Esophagus muscularis mucosa (tissue), 3 donors: ENCODE measurements at regions not wholly inside any gene's neighbourhood (a gene's known extent, or its start where the extent isn't known, plus 50 kb on each side); places are given as distances from the start of the nearest gene placed in this dataset.

ENCODE experiments used
- POLR2AphosphoS5 ChIP-seq, 2 donors: sonication (generic); formaldehyde crosslinking; IDR thresholded peaks; one replicate each; pipeline ENCODE4 v1.6.1; 2017; ENCODE audit warnings: antibody characterized with exemption in 2 of 2
- TF ChIP-seq, protein P1 (sequence below), 3 experiments: fragments of 200-600 bp in 2 of 3; fragments of 450-650 bp in 1 of 3; sonication (generic) in 2 of 3; IDR thresholded peaks; one replicate each; pipeline ENCODE4 v1.5.1; 2017 to 2019; ENCODE audit warnings: antibody characterized with exemption in 3 of 3, mild to moderate bottlenecking in 2 of 3, moderate library complexity in 1 of 3

DNA sequence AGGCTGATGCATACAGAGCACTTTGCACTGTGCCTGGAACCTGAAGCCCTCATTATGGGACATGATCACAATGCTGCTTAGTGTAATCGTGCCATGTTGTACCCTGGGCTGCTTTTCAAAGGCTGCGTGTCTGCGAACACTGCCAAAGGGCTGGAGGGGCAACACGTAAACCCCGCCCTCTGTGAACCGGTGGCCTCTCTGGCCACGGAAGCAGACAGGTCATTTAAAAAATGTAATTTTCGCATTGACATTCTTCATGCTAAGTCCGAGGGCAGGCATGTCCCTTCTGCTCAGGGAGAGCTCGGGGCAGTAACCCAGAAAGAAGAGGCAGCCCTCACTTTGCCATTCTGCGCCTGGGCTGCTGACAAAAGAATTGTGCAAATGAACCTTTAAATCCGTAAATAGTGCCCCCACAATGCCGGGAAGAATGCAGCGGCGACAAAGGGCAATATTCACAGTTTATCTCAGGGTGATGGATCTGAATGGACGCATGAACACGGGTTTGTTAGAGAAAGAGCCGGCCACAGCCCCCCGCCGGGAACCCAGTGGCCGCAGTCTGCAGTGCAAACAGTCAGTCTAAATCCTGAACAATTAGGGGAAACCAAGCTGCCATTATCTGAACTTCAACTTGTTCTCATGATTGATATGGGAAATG is 226.1 kb downstream of the MYCN start:
- TF ChIP-seq, protein P1, sequence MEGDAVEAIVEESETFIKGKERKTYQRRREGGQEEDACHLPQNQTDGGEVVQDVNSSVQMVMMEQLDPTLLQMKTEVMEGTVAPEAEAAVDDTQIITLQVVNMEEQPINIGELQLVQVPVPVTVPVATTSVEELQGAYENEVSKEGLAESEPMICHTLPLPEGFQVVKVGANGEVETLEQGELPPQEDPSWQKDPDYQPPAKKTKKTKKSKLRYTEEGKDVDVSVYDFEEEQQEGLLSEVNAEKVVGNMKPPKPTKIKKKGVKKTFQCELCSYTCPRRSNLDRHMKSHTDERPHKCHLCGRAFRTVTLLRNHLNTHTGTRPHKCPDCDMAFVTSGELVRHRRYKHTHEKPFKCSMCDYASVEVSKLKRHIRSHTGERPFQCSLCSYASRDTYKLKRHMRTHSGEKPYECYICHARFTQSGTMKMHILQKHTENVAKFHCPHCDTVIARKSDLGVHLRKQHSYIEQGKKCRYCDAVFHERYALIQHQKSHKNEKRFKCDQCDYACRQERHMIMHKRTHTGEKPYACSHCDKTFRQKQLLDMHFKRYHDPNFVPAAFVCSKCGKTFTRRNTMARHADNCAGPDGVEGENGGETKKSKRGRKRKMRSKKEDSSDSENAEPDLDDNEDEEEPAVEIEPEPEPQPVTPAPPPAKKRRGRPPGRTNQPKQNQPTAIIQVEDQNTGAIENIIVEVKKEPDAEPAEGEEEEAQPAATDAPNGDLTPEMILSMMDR (IDR thresholded peaks at IDR 0.05), result no peak
- no peak for TF ChIP-seq POLR2AphosphoS5 (IDR thresholded peaks at IDR 0.05)
